Osteocyte (in vitro differentiated cells): ENCODE measurements at regions not wholly inside any gene's neighbourhood (a gene's known extent, or its start where the extent isn't known, plus 50 kb on each side); places are given as distances from the start of the nearest gene placed in this dataset.
A peak's percentile ranks its signal among the peaks of the same experiment; 100 is the strongest.
"Not testable (repeated sequence)": the region's sequence is repeated elsewhere in the genome, so short reads cannot be mapped to it uniquely, and the experiment has no call there.

Source experiments
- DNase-seq: peaks from one replicate; pipeline ENCODE4 v3.0.0; 2021; ENCODE audit warnings: mixed read lengths; ENCODE audit not compliant: unreplicated experiment; ENCODE audit errors: extremely low spot score
- H3K27ac Mint-ChIP-seq: one replicate; pipeline ENCODE4 v1.8.0; 2021; ENCODE audit warnings: mild to moderate bottlenecking, mixed read lengths; ENCODE audit not compliant: unreplicated experiment
- H3K27me3 Mint-ChIP-seq: one replicate; pipeline ENCODE4 v1.8.0; 2021; ENCODE audit warnings: mixed read lengths; ENCODE audit not compliant: unreplicated experiment
- H3K36me3 Mint-ChIP-seq: one replicate; pipeline ENCODE4 v1.8.0; 2021; ENCODE audit warnings: mixed read lengths; ENCODE audit not compliant: unreplicated experiment
- H3K4me1 Mint-ChIP-seq: one replicate; pipeline ENCODE4 v1.8.0; 2021; ENCODE audit warnings: mixed read lengths; ENCODE audit not compliant: unreplicated experiment
- H3K4me3 Mint-ChIP-seq: one replicate; pipeline ENCODE4 v1.8.0; 2021; ENCODE audit warnings: mild to moderate bottlenecking, moderate library complexity, mixed read lengths; ENCODE audit not compliant: unreplicated experiment
- H3K9me3 Mint-ChIP-seq: one replicate; pipeline ENCODE4 v1.8.0; 2021; ENCODE audit warnings: mixed read lengths; ENCODE audit not compliant: unreplicated experiment
- CTCF ChIP-seq: fragments of 200-600 bp; sonication (generic); IDR thresholded peaks from 2 replicates; pipeline ENCODE4 v1.5.0; 2021; ENCODE audit warnings: antibody characterized with exemption, mild to moderate bottlenecking, moderate library complexity

GRCh38 chr13:22961835-22962537 lies 218.8 kb upstream of the SGCG start:
- H3K27ac Mint-ChIP-seq, result no peak overlapping the region
- no peaks in the 10 kb centered on the region for H3K9me3 Mint-ChIP-seq
- H3K4me3 Mint-ChIP-seq, result no peak overlapping the region
- TF ChIP-seq CTCF, result no peak
- no peaks in the 10 kb centered on the region for H3K36me3 Mint-ChIP-seq
- peaks cover 1% of the 10 kb centered on the region for H3K4me1 Mint-ChIP-seq
- no peaks in the 10 kb centered on the region for H3K27me3 Mint-ChIP-seq
- peak; percentile 81 for DNase-seq

GRCh38 chr13:22963384-22964053 lies 217.3 kb upstream of the SGCG start:
- H3K4me3 Mint-ChIP-seq, H3K9me3 Mint-ChIP-seq, H3K27ac Mint-ChIP-seq, H3K36me3 Mint-ChIP-seq, H3K27me3 Mint-ChIP-seq, H3K4me1 Mint-ChIP-seq: not testable (repeated sequence)
- DNase-seq, result peak; percentile 67

GRCh38 chr13:22964245-22964966 lies 216.4 kb upstream of the SGCG start:
- TF ChIP-seq CTCF, result no peak
- no peaks in the 10 kb centered on the region for H3K9me3 Mint-ChIP-seq
- H3K27me3 Mint-ChIP-seq, result no peaks in the 10 kb centered on the region
- no peaks in the 10 kb centered on the region for H3K36me3 Mint-ChIP-seq
- no peak overlapping the region for H3K4me3 Mint-ChIP-seq
- H3K4me1 Mint-ChIP-seq, result peaks cover 1% of the 10 kb centered on the region
- DNase-seq, result peak; percentile 77
- H3K27ac Mint-ChIP-seq, result no peak overlapping the region

- H3K36me3 Mint-ChIP-seq, H3K4me1 Mint-ChIP-seq, H3K9me3 Mint-ChIP-seq, H3K27me3 Mint-ChIP-seq, H3K27ac Mint-ChIP-seq, H3K4me3 Mint-ChIP-seq: not testable (repeated sequence)
- peak; percentile 76 for DNase-seq
These were observed 215.5 kb upstream of the SGCG start for GRCh38 chr13:22965011-22965857.

- H3K4me3 Mint-ChIP-seq, H3K36me3 Mint-ChIP-seq: not testable (repeated sequence)
These were observed 214.9 kb upstream of the SGCG start for GRCh38 chr13:22965858-22966239.

GRCh38 chr13:22966753-22967152 lies 214.0 kb upstream of the SGCG start:
- H3K36me3 Mint-ChIP-seq, H3K4me1 Mint-ChIP-seq, H3K4me3 Mint-ChIP-seq, H3K9me3 Mint-ChIP-seq, H3K27ac Mint-ChIP-seq, H3K27me3 Mint-ChIP-seq: not testable (repeated sequence)
- peak; percentile 77 for DNase-seq

More at GRCh38 chr13:22965858-22966239, 214.9 kb upstream of the SGCG start:
- peak; percentile 64 for DNase-seq
- not testable (repeated sequence) for H3K4me1 Mint-ChIP-seq, H3K9me3 Mint-ChIP-seq, H3K27me3 Mint-ChIP-seq, H3K27ac Mint-ChIP-seq
